GM13976 (cell line): ENCODE measurements at regions not wholly inside any gene's neighbourhood (a gene's known extent, or its start where the extent isn't known, plus 50 kb on each side); places are given as distances from the start of the nearest gene placed in this dataset.
"Not testable (repeated sequence)": the region's sequence is repeated elsewhere in the genome, so short reads cannot be mapped to it uniquely, and the experiment has no call there.

Experiments
- DNase-seq: peaks from one replicate; pipeline ENCODE4 v3.0.0; 2012; ENCODE audit warnings: low spot score
- in situ Hi-C: fragments of 300-500 bp; cut with MboI; formaldehyde crosslinking; loops from one replicate; pipeline ENCODE4 v1.12.0; 2022; ENCODE audit warnings: low sequenced_read_pairs, mixed read lengths, inconsistent platforms; ENCODE audit not compliant: unreplicated experiment
- TF ChIP-seq, protein P1 (sequence below): IDR thresholded peaks from 2 replicates; pipeline ENCODE4 v1.5.1; 2012; ENCODE audit warnings: borderline replicate concordance, mild to moderate bottlenecking; ENCODE audit not compliant: insufficient read depth; ENCODE audit errors: extremely low read depth, missing control alignments, control extremely low read depth

DNA sequence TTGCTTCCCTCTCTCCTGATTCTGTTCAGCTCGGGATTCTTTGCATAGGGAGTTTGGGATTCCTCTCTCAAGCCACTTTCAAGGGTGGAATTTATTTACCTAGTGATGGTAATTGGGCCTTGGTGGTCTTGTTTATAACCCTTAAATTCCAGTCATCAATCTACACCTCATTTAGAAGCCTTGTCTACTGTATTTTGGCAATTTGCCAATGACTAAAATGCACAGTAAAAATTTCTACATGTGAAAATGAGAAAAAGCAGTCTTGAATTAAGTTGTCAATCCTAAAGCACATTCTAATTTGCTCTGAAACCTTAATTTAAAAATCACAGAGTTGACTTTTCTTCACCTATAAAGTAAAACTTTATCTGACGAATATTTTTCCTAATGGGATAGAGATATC, 749.2 kb upstream of the CRIM1 start:
- TF ChIP-seq, protein P1, sequence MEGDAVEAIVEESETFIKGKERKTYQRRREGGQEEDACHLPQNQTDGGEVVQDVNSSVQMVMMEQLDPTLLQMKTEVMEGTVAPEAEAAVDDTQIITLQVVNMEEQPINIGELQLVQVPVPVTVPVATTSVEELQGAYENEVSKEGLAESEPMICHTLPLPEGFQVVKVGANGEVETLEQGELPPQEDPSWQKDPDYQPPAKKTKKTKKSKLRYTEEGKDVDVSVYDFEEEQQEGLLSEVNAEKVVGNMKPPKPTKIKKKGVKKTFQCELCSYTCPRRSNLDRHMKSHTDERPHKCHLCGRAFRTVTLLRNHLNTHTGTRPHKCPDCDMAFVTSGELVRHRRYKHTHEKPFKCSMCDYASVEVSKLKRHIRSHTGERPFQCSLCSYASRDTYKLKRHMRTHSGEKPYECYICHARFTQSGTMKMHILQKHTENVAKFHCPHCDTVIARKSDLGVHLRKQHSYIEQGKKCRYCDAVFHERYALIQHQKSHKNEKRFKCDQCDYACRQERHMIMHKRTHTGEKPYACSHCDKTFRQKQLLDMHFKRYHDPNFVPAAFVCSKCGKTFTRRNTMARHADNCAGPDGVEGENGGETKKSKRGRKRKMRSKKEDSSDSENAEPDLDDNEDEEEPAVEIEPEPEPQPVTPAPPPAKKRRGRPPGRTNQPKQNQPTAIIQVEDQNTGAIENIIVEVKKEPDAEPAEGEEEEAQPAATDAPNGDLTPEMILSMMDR, result no peak
- DNase-seq, result no peak
- in situ Hi-C loops, result no loop called here

DNA sequence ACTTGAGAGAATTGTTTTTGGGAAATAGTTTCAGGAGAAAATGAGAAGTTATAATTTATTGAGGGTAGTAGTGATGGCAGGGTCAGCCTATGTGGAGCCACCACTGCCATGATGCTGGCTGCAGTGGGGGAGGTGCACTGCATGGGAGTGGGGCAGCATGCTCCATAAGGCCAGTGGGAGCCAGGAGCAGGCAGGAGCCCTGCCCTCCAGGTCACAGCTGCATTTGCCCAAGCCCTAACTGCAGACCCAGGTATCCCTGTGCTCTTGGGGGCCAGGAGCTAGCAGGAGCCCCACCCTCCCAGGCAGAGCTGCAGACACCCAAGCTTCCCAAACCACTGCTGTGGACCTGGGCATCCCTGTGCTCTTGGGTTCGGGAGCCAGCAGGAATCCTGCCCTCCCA, 757.3 kb upstream of the CRIM1 start:
- in situ Hi-C loops, result no loop called here
- no peak for DNase-seq

DNA sequence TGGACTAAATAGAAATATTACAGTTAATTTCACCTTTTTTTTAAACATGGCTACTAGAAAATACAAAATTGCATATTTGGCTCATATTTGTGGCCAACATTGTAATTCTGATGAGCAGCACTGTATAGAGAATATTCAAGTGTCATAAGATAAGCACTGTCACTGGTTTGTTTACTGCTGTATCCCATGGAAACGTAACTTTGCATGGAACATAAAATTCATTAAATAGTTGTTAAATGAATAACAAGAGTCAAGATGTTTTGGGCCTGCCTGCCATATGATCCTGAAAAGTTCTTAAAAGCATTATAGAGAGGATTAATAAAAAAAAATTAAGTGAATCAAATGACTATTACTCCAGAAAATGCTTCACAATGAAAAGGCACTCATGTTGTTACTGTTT, 763.7 kb upstream of the CRIM1 start:
- no peak for DNase-seq
- in situ Hi-C loops, result no loop called here
- TF ChIP-seq, protein P1, result no peak

More for the DNA sequence above, 757.3 kb upstream of the CRIM1 start:
- TF ChIP-seq, protein P1, result no peak

DNA sequence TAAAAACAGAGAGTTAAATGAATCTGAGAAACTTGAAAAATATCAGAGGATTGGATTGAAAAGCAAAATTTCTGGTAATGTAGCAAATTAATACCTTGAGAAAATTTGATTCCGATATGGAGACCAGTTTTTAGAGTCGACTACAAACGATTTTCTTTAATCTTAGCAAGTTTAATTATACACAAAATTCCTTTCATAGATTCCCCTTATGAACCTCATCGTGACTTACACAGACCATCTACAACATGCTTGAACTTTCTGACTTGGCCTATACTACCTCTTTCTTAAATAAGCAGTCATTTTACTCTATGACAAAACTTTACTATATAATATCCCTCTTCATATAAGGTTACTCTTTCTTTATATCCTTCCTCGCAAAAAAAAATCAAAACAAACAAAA, 769.6 kb upstream of the CRIM1 start:
- no peak for DNase-seq
- in situ Hi-C loops, result no loop called here

DNA sequence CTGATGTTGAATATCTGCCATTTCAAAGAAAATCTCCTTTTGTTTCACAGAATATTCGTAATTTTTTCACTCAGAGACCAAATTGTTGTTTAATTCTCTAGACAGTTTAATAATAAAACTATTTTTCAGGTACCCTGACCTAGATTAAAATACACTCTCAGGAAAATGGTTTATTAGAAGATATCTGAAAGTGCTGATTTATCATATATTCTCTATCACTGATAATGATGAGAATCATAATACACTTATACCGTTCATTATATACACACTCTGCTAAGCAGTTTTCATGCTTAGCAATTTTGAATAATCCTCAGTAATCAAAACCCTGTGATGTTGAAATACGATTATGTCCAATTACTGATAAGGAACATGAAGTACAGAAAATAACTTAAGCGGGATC, 772.9 kb upstream of the CRIM1 start:
- in situ Hi-C loops, result no loop called here
- TF ChIP-seq, protein P1, result no peak
- DNase-seq, result no peak

More for the DNA sequence above, 769.6 kb upstream of the CRIM1 start:
- TF ChIP-seq, protein P1, result no peak

DNA sequence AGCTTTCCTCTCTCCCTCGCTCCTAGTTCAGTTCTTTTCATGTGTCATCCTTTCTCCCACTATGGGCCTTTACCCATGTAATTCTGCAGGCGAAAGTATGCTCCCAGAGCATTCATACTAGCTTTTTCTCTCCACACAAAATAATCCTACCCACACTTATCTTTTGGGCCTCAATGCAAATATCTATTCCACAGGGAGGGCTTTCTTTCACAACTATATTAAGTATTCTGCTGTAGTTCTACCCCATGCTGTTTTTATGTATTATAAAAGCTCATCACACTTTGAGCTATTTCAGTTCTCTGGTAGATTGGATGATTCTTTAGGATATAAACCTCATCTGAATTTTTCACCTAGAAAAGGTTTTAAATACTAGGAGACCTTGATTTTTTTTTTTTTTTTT, 774.6 kb upstream of the CRIM1 start:
- TF ChIP-seq, protein P1, result no peak
- no peak for DNase-seq
- in situ Hi-C loops, result no loop called here

DNA sequence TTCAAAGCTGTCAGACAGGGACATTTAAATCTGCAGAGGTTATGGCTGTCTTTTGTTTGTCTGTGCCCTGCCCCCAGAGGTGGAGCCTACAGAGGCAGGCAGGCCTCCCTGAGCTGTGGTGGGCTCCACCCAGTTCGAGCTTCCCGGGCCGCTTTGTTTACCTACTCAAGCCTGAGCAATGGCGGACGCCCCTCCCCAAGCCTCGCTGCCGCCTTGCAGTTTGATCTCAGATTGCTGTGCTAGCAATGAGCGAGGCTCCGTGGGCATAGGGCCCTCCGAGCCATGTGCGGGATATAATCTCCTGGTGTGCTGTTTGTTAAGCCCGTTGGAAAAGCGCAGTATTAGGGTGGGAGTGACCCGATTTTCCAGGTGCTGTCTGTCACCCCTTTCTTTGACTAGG, 787.0 kb upstream of the CRIM1 start:
- in situ Hi-C loops, DNase-seq: not testable (repeated sequence)
